ENCODE measurements at regions not wholly inside any gene's neighbourhood (a gene's known extent, or its start where the extent isn't known, plus 50 kb on each side); places are given as distances from the start of the nearest gene placed in this dataset.

DNA sequence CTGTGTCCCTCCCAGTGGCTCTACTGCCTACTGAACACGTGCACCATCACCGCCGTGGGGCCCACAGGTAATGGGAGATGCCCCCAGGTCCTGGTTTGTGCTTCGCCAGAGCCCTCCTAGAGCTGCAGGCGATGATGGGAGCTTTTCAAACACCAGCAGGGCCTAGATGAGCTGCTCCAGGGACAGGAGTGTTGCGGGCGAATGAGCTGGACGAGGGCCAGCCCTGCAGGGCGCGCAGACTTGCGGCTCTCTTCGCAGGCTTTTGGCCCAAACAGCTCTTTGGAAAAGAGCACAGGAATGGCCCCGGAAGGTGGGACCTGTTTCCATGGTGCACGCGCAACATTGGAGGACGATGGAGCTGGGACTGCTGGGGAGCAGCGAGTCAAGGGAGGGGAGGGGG, 409.3 kb upstream of the SULF2 start:
- no peaks in the 10 kb centered on the region for H3K27me3 Mint-ChIP-seq
- no peak overlapping the region for H3K27ac Mint-ChIP-seq
- no peaks in the 10 kb centered on the region for H3K9me3 Mint-ChIP-seq
- H3K4me3 Mint-ChIP-seq, result no peak overlapping the region
- no peaks in the 10 kb centered on the region for H3K4me1 Mint-ChIP-seq (ENCODE audit: low read depth)
- no peaks in the 10 kb centered on the region for H3K36me3 Mint-ChIP-seq (ENCODE audit: low read depth)

DNA sequence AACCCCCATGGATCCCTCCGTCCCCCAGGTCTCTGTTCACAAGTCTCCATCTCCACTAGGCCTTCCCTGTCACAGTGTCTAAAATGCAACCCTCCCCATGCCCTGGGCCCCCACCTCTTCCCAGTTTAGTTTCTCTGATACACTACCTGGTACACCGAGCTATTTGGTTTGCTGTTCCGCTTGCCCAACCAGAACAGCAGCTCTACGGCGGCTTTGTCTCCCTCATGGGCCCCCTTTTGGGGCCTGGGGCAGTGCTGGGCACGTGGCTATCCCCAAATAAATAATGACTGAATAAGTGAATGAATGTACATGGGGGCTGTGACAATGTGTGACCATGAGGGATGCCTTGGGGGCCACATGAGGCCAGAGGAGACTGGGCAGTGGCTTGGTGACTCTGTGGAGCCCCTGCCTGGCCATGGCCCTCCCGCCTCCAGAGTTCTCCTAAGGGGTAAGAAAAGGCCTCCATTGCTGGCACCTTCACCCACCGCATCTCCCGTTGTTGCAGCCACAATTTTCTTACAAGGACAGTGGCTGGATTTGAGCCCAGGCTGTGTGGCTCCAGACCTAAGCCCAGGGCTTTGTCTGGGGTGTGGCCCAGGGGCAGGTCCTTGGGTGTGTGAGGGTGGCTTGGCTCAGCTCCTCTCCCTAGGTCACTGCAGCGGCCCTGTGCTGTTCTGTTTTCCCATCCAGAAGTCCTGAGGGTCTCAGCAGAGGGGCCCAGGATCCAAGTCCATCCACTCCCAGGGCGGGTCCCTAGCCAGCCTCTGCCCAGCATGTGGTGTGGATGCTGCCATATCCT, 408.5 kb upstream of the SULF2 start:
- no peak overlapping the region for H3K27ac Mint-ChIP-seq
- no peaks in the 10 kb centered on the region for H3K27me3 Mint-ChIP-seq
- H3K4me1 Mint-ChIP-seq (ENCODE audit: low read depth), result no peaks in the 10 kb centered on the region
- H3K9me3 Mint-ChIP-seq, result no peaks in the 10 kb centered on the region
- no peak overlapping the region for H3K4me3 Mint-ChIP-seq
- H3K36me3 Mint-ChIP-seq (ENCODE audit: low read depth), result no peaks in the 10 kb centered on the region

DNA sequence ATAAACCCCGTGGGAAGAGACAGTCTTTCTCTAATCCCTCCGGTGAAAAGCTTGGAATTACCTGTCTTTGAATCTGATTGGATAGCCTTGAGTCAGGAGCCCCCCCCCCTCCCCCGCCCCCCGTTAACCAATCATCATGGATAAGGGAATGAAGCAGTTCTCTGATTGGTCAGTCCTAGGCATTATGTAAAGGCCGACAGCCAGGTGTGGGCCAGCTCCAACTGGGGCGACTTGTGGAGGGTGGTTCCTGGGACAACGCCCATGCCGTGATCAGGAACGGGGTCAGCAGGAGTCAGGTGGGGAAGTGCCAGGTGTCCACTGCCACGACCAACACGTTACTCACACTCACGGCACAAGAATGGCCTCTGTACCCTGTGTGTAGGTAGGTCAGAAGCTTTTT, 406.8 kb upstream of the SULF2 start:
- Mint-ChIP-seq H3K36me3 (ENCODE audit: low read depth) (no peaks in the 10 kb centered on the region), H3K9me3 (no peaks in the 10 kb centered on the region), H3K27me3 (no peaks in the 10 kb centered on the region), H3K4me3 (no peak overlapping the region), H3K4me1 (ENCODE audit: low read depth) (no peaks in the 10 kb centered on the region), H3K27ac (no peak overlapping the region)

DNA sequence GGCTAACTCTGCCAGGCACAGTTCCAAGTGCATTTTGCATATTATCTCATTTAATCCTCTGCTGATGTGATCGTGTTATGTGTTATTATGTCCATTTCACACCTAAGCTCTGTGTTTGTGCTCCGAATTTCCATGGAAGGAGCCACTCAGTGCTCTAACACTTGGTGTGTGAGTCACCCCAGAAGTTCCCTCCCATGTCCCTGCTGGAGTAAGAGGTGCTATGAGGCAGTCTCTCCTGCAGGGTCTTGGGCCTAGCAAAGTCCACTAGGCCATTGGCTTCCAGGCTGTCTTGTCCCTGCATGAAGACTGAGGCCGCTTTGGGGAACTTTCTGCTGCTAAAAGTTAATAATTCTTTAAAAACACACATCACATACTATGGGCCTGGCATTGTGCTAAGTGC, 405.9 kb upstream of the SULF2 start:
- Mint-ChIP-seq H3K36me3 (ENCODE audit: low read depth) (no peaks in the 10 kb centered on the region), H3K9me3 (no peaks in the 10 kb centered on the region), H3K4me1 (ENCODE audit: low read depth) (no peaks in the 10 kb centered on the region), H3K4me3 (no peak overlapping the region), H3K27ac (no peak overlapping the region), H3K27me3 (no peaks in the 10 kb centered on the region)

DNA sequence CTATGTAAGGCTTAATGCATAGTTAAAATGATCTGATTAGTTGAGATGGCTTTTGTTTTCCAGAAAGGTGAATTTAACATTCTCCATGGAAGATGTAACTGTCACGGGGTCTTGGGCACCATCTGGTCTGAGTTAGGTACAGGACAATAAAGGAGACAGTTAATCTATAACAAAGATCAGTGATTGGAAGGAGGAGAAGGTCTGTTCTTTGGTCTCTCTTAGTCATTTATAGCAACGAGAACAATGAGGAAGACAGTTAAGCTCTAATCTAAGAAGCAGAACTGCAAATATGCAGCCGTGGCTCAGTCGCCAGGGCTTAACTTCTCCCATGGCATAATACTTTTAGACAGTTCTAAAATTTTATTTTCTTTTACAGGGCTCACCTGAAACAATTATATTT, 405.5 kb upstream of the SULF2 start:
- Mint-ChIP-seq H3K4me3 (no peak overlapping the region), H3K27ac (no peak overlapping the region), H3K27me3 (no peaks in the 10 kb centered on the region)

DNA sequence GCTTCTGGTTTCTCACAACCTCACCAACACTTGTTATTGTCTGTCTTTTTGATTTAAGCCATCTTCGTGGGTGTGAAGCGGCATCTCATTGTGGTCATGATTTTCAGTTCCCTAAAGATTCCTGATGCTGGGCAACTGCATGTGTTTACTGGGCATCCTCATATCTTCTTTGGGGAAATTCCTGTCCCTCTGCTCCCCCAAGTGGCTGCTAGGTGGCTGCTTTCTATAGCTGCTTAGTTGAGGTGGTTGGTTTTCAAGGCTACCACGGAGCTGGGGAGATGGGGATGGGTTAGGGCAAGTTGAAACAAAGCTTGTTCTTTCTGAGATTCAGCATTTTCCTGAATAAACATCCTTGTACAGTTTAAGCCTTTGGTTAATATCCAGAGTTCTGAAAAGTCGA, 403.9 kb upstream of the SULF2 start:
- Mint-ChIP-seq H3K36me3 (ENCODE audit: low read depth) (no peaks in the 10 kb centered on the region), H3K27ac (no peak overlapping the region), H3K4me3 (no peak overlapping the region), H3K4me1 (ENCODE audit: low read depth) (no peaks in the 10 kb centered on the region), H3K9me3 (no peaks in the 10 kb centered on the region), H3K27me3 (no peaks in the 10 kb centered on the region)

More for the DNA sequence above, 405.5 kb upstream of the SULF2 start:
- H3K36me3 Mint-ChIP-seq (ENCODE audit: low read depth), result no peaks in the 10 kb centered on the region
- H3K4me1 Mint-ChIP-seq (ENCODE audit: low read depth), result no peaks in the 10 kb centered on the region
- H3K9me3 Mint-ChIP-seq, result no peaks in the 10 kb centered on the region

DNA sequence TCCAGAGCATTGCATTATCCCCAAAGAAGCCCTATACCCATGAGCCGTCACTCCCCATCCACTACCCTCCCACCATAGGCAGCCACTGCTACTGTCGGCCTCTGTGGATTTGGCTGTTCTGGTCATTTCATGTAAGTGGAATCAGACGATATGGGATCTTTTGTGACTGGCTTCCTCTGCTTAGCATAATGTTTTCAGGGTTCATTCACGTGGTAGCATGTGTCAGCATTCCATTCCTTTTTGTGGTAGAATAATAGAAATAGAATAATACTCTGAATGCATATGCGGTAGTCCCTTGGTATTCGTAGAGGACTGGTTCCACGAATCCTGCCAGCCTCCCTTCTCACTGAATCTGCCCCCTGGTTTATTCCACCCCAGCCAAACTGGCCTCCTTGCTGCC, 402.6 kb upstream of the SULF2 start:
- Mint-ChIP-seq H3K9me3 (no peaks in the 10 kb centered on the region), H3K27ac (no peak overlapping the region), H3K4me3 (no peak overlapping the region), H3K4me1 (ENCODE audit: low read depth) (no peaks in the 10 kb centered on the region), H3K36me3 (ENCODE audit: low read depth) (no peaks in the 10 kb centered on the region), H3K27me3 (no peaks in the 10 kb centered on the region)

DNA sequence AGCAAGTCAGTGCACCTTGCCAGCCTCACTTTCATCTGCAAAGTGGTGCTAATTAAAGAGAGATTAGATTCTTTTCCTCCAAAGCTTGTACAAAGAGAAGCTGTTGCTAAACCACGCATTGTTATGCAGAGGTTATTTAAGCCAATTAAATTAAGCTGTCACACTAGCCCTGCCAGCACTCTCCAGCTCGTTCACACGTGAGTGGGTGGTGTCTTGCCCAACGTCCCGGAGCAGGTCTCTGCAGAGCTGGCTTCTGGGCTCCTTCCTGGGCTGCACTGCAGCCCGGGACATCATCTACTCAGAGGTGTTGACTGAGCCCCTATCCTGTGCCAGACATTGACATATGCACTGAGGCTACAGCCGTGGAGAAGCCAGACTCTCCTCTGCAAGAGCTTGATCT, 401.6 kb upstream of the SULF2 start:
- H3K36me3 Mint-ChIP-seq (ENCODE audit: low read depth), result no peaks in the 10 kb centered on the region
- H3K4me1 Mint-ChIP-seq (ENCODE audit: low read depth), result no peaks in the 10 kb centered on the region
- no peak overlapping the region for H3K27ac Mint-ChIP-seq
- no peaks in the 10 kb centered on the region for H3K27me3 Mint-ChIP-seq
- H3K4me3 Mint-ChIP-seq, result no peak overlapping the region
- H3K9me3 Mint-ChIP-seq, result no peaks in the 10 kb centered on the region

DNA sequence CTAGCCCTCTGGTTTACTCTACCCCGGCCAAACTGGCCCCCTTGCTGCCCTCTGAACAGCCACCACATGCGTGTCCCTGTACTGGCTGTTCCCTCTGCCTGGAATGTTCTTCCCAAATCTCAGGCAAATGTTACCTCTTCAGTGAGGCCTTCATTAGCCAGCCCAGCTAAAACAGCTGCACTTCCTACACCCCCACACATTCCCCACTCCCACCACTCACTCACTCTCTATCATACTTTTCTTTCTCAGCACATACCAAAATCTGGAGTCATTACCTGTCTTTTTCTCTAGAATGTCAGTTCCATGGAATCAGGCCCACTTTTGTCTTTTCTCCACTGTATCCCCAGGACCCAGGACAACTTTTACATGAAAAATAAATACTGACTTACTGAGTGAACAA, 401.2 kb upstream of the SULF2 start:
- no peaks in the 10 kb centered on the region for H3K36me3 Mint-ChIP-seq (ENCODE audit: low read depth)
- no peaks in the 10 kb centered on the region for H3K9me3 Mint-ChIP-seq
- no peaks in the 10 kb centered on the region for H3K27me3 Mint-ChIP-seq
- H3K27ac Mint-ChIP-seq, result no peak overlapping the region
- no peak overlapping the region for H3K4me3 Mint-ChIP-seq
- H3K4me1 Mint-ChIP-seq (ENCODE audit: low read depth), result no peaks in the 10 kb centered on the region

DNA sequence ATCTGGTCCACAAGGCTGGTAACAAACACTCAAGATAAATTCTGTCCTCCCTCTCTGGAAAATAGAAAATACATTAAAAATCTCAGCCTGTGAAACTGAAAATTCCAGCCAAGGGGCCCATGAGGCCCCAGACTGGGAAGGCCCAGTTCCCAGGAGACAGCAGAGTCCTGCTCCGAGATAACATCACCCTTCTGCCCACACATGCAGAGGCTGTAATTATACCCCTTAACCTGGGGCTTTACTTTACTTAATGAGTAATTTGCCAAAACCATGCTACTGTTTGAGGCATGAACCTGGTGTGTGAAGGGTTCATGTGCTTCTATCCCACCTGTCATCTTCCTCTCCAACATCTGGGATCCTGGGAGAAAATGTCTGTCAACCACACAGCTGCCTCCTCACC, 398.9 kb upstream of the SULF2 start:
- no peaks in the 10 kb centered on the region for H3K36me3 Mint-ChIP-seq (ENCODE audit: low read depth)
- no peaks in the 10 kb centered on the region for H3K9me3 Mint-ChIP-seq
- no peak overlapping the region for H3K4me3 Mint-ChIP-seq
- H3K27ac Mint-ChIP-seq, result no peak overlapping the region
- no peaks in the 10 kb centered on the region for H3K27me3 Mint-ChIP-seq
- H3K4me1 Mint-ChIP-seq (ENCODE audit: low read depth), result no peaks in the 10 kb centered on the region

DNA sequence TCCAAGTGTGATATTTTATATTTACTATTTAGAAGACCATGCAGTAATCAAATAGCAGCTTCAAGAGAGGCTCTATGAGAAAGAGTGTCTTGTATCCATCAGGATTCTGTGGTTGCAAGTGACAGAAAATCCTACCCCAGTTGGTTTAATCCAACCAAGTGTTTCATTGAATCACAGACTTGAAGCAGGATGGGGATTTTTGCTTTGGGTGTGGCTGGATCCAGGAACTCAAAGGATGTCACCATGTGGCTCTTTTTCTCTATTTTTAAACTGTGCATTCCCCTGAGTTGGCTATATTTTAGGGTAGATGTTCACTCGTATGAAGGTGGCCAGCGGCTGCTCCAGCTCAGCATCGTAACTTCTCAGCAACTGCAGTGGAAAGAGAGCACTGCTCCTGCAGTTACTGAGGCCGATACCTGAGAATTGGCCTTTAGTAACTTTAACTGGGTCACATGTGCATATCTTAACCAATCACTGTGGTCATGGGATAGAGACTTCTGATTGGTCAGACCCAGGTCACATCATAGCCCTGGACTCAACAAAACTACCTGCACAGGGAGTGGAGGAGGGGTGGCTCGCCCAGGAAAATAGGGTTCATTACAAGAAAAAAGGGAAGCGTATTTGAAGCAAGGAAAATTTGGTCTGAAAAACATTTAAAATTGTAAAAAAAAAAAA, 396.1 kb upstream of the SULF2 start:
- H3K4me1 Mint-ChIP-seq (ENCODE audit: low read depth), result no peaks in the 10 kb centered on the region
- no peaks in the 10 kb centered on the region for H3K36me3 Mint-ChIP-seq (ENCODE audit: low read depth)
- no peak overlapping the region for H3K27ac Mint-ChIP-seq
- H3K27me3 Mint-ChIP-seq, result no peaks in the 10 kb centered on the region
- no peaks in the 10 kb centered on the region for H3K9me3 Mint-ChIP-seq
- H3K4me3 Mint-ChIP-seq, result no peak overlapping the region

DNA sequence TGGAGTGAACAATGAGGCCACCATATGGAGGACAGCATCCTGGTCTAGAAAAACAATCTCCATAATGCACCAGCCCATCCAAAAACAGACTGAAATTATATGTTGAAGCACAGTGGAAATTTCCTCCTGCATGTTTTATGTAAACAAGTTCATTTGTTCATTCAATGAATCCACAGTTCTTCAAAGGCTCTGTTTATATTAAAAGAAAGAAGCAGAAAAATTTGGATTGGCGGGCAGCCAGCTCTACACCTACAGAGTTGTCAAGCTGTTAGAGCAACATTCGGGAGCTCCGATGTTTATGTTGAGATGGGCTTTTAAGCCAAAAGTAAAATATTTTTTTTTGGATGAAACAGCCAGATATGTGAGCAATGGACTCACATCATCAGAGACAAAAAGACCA, 395.3 kb upstream of the SULF2 start:
- H3K9me3 Mint-ChIP-seq, result no peaks in the 10 kb centered on the region
- no peaks in the 10 kb centered on the region for H3K36me3 Mint-ChIP-seq (ENCODE audit: low read depth)
- no peak overlapping the region for H3K4me3 Mint-ChIP-seq
- H3K27me3 Mint-ChIP-seq, result no peaks in the 10 kb centered on the region
- no peak overlapping the region for H3K27ac Mint-ChIP-seq
- H3K4me1 Mint-ChIP-seq (ENCODE audit: low read depth), result no peaks in the 10 kb centered on the region

DNA sequence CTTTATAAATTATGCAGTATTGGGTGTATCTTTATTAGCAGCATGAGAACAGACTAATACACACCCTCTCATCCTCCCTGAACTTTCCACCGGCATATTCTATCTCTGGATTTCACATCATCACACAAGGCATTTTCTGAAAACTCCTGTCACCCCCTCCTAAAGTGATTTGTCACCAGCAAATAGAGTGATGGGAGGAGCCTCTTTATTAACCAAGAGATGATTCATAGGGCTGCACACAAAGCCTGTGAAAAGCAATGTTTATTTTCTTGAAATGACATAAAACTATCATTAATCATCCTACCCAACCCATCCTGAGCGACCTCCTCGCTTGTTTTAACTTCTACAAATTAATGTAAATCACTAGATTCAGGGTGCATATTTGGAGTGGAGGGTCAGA, 394.7 kb upstream of the SULF2 start:
- no peaks in the 10 kb centered on the region for H3K4me1 Mint-ChIP-seq (ENCODE audit: low read depth)
- H3K27me3 Mint-ChIP-seq, result no peaks in the 10 kb centered on the region
- H3K4me3 Mint-ChIP-seq, result no peak overlapping the region
- H3K27ac Mint-ChIP-seq, result no peak overlapping the region
- H3K9me3 Mint-ChIP-seq, result no peaks in the 10 kb centered on the region
- H3K36me3 Mint-ChIP-seq (ENCODE audit: low read depth), result no peaks in the 10 kb centered on the region

DNA sequence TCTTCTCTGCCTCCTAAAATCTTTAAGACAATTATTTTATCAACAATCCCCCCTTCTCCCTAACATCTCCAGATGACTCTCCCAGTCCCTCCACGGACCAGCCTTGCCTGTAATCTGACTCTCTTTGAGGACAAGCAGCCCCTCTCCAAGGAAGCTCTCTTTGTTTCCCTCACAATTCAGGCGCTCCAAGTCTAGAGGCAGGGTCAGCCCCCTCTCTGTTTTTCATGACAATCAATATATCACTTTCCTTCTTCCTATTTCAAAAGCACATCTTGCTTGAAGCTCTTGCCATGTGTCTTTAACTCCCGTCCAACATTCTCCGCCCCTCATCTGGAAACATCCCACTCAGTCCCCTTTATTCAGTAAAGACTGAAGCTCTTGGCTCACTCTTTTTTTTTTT, 393.4 kb upstream of the SULF2 start:
- no peak overlapping the region for H3K4me3 Mint-ChIP-seq
- no peaks in the 10 kb centered on the region for H3K4me1 Mint-ChIP-seq (ENCODE audit: low read depth)
- H3K27me3 Mint-ChIP-seq, result peaks cover 5% of the 10 kb centered on the region
- H3K9me3 Mint-ChIP-seq, result no peaks in the 10 kb centered on the region
- no peak overlapping the region for H3K27ac Mint-ChIP-seq
- no peaks in the 10 kb centered on the region for H3K36me3 Mint-ChIP-seq (ENCODE audit: low read depth)

DNA sequence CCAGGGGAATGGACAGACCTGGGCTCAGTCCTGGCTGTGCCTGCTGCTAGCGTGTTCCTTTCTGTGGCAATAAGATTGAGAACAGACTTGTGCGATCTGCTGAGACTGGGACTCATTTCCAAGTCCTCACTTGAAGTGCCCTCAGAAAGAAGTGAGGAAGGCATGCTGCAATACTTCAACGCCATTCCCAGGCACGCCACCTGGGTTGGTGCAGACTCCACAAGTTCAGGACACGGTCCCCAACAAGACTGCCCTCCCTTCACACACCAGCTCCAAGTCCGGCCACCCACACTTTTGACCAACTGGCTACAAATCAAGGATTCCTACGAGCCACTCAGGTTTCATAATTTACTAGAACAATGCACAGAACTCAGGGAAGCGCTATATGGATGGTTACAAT, 391.8 kb upstream of the SULF2 start:
- Mint-ChIP-seq H3K27me3 (peaks cover 8% of the 10 kb centered on the region), H3K9me3 (no peaks in the 10 kb centered on the region), H3K4me3 (no peak overlapping the region), H3K36me3 (ENCODE audit: low read depth) (no peaks in the 10 kb centered on the region), H3K27ac (no peak overlapping the region), H3K4me1 (ENCODE audit: low read depth) (no peaks in the 10 kb centered on the region)

DNA sequence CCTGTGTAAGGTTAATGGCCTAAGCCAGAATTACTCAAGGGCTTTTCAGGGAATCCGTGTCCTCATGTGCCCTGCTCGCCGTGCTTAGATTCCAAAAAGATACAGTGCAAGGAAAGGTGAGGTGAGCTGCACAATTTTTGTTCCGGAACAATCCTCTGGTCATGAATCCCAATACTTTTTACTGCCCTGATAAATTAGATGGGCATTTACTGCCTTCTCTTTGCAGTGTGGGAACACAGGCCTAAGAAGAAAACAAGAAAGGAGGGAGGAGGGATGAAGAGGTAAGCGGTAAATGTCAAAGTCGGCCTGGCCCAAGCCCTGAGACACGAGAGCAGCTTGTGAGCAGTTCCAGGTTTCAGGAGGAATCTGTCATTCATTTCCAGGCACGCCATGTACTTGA, 390.9 kb upstream of the SULF2 start:
- Mint-ChIP-seq H3K27ac (no peak overlapping the region), H3K9me3 (no peaks in the 10 kb centered on the region), H3K4me3 (no peak overlapping the region), H3K36me3 (ENCODE audit: low read depth) (no peaks in the 10 kb centered on the region), H3K27me3 (peaks cover 8% of the 10 kb centered on the region), H3K4me1 (ENCODE audit: low read depth) (no peaks in the 10 kb centered on the region)
